ENCODE measurements at regions not wholly inside any gene's neighbourhood (a gene's known extent, or its start where the extent isn't known, plus 50 kb on each side); places are given as distances from the start of the nearest gene placed in this dataset.
A peak's percentile ranks its signal among the peaks of the same experiment; 100 is the strongest.

- H3K27ac ChIP-seq = no peak overlapping the region
- H3K27me3 ChIP-seq (replicated peaks) = no peaks in the 10 kb centered on the region
- H3K4me1 ChIP-seq (replicated peaks) = no peaks in the 10 kb centered on the region
- no peak for DNase-seq (ENCODE audit: low read depth in 1 of 2, low spot score in 2 of 2)
- no peaks in the 10 kb centered on the region for H3K36me3 ChIP-seq
- no peaks in the 10 kb centered on the region for H3K9me3 ChIP-seq (replicated peaks)
- no peak overlapping the region for H3K4me3 ChIP-seq
Observed at GRCh38 chr5:120738568-120738967, 274.5 kb downstream of the PRR16 start.

GRCh38 chr5:120740989-120741388 lies 276.9 kb downstream of the PRR16 start:
- no peaks in the 10 kb centered on the region for H3K4me1 ChIP-seq (replicated peaks)
- no peaks in the 10 kb centered on the region for H3K9me3 ChIP-seq (replicated peaks)
- no peak for DNase-seq (ENCODE audit: low read depth in 1 of 2, low spot score in 2 of 2)
- no peaks in the 10 kb centered on the region for H3K36me3 ChIP-seq
- H3K27ac ChIP-seq = no peak overlapping the region
- H3K27me3 ChIP-seq (replicated peaks) = no peaks in the 10 kb centered on the region
- H3K4me3 ChIP-seq = no peak overlapping the region

GRCh38 chr5:120748474-120748873 lies 284.4 kb downstream of the PRR16 start:
- Histone ChIP-seq H3K4me1 (replicated peaks) (no peaks in the 10 kb centered on the region), H3K4me3 (no peak overlapping the region), H3K27ac (no peak overlapping the region), H3K36me3 (no peaks in the 10 kb centered on the region), H3K9me3 (replicated peaks) (no peaks in the 10 kb centered on the region), H3K27me3 (replicated peaks) (no peaks in the 10 kb centered on the region)
- no peak for DNase-seq (ENCODE audit: low read depth in 1 of 2, low spot score in 2 of 2)

GRCh38 chr5:120749737-120750136 lies 285.6 kb downstream of the PRR16 start:
- no peak for DNase-seq (ENCODE audit: low read depth in 1 of 2, low spot score in 2 of 2)

GRCh38 chr5:120759587-120759986 lies 295.5 kb downstream of the PRR16 start:
- DNase-seq (ENCODE audit: low read depth in 1 of 2, low spot score in 2 of 2) = no peak
- no peak overlapping the region for H3K4me3 ChIP-seq
- H3K27me3 ChIP-seq (replicated peaks) = no peaks in the 10 kb centered on the region
- no peaks in the 10 kb centered on the region for H3K36me3 ChIP-seq
- H3K9me3 ChIP-seq (replicated peaks) = peaks cover 11% of the 10 kb centered on the region
- no peak overlapping the region for H3K27ac ChIP-seq
- H3K4me1 ChIP-seq (replicated peaks) = peaks cover 5% of the 10 kb centered on the region; the same call in 1 of the 2 replicates

More at GRCh38 chr5:120749737-120750136, 285.6 kb downstream of the PRR16 start:
- Histone ChIP-seq H3K27ac (no peak overlapping the region), H3K4me3 (no peak overlapping the region), H3K4me1 (replicated peaks) (no peaks in the 10 kb centered on the region), H3K36me3 (no peaks in the 10 kb centered on the region), H3K9me3 (replicated peaks) (no peaks in the 10 kb centered on the region), H3K27me3 (replicated peaks) (no peaks in the 10 kb centered on the region)

GRCh38 chr5:120761986-120762385 lies 297.9 kb downstream of the PRR16 start:
- no peaks in the 10 kb centered on the region for H3K4me1 ChIP-seq (replicated peaks)
- H3K36me3 ChIP-seq = no peaks in the 10 kb centered on the region
- no peak overlapping the region for H3K4me3 ChIP-seq
- no peaks in the 10 kb centered on the region for H3K27me3 ChIP-seq (replicated peaks)
- no peaks in the 10 kb centered on the region for H3K9me3 ChIP-seq (replicated peaks)
- DNase-seq (ENCODE audit: low read depth in 1 of 2, low spot score in 2 of 2) = no peak
- H3K27ac ChIP-seq = no peak overlapping the region

GRCh38 chr5:120765189-120765588 lies 301.1 kb downstream of the PRR16 start:
- no peak overlapping the region for H3K4me3 ChIP-seq
- no peaks in the 10 kb centered on the region for H3K9me3 ChIP-seq (replicated peaks)
- H3K36me3 ChIP-seq = no peaks in the 10 kb centered on the region
- H3K27ac ChIP-seq = no peak overlapping the region
- DNase-seq (ENCODE audit: low read depth in 1 of 2, low spot score in 2 of 2) = no peak
- no peaks in the 10 kb centered on the region for H3K4me1 ChIP-seq (replicated peaks)
- H3K27me3 ChIP-seq (replicated peaks) = no peaks in the 10 kb centered on the region

GRCh38 chr5:120767178-120767820 lies 303.2 kb downstream of the PRR16 start:
- Histone ChIP-seq H3K27me3 (replicated peaks) (no peaks in the 10 kb centered on the region), H3K4me1 (replicated peaks) (no peaks in the 10 kb centered on the region), H3K9me3 (replicated peaks) (no peaks in the 10 kb centered on the region), H3K36me3 (no peaks in the 10 kb centered on the region), H3K27ac (no peak overlapping the region), H3K4me3 (no peak overlapping the region)
- DNase-seq (ENCODE audit: low read depth in 1 of 2, low spot score in 2 of 2) = no peak

GRCh38 chr5:120769312-120769872 lies 305.3 kb downstream of the PRR16 start:
- no peak for DNase-seq (ENCODE audit: low read depth in 1 of 2, low spot score in 2 of 2)
- H3K4me1 ChIP-seq (replicated peaks) = no peaks in the 10 kb centered on the region
- no peaks in the 10 kb centered on the region for H3K27me3 ChIP-seq (replicated peaks)
- H3K9me3 ChIP-seq (replicated peaks) = no peaks in the 10 kb centered on the region
- no peak overlapping the region for H3K4me3 ChIP-seq
- no peaks in the 10 kb centered on the region for H3K36me3 ChIP-seq
- no peak overlapping the region for H3K27ac ChIP-seq

GRCh38 chr5:120771202-120771601 lies 307.1 kb downstream of the PRR16 start:
- Histone ChIP-seq H3K27ac (no peak overlapping the region), H3K4me3 (no peak overlapping the region), H3K36me3 (no peaks in the 10 kb centered on the region), H3K27me3 (replicated peaks) (no peaks in the 10 kb centered on the region), H3K9me3 (replicated peaks) (no peaks in the 10 kb centered on the region), H3K4me1 (replicated peaks) (no peaks in the 10 kb centered on the region)
- DNase-seq (ENCODE audit: low read depth in 1 of 2, low spot score in 2 of 2) = no peak

- peak overlapping the region; percentile 90 for H3K27ac ChIP-seq
- H3K27me3 ChIP-seq (replicated peaks) = no peaks in the 10 kb centered on the region
- peaks cover 24% of the 10 kb centered on the region for H3K4me1 ChIP-seq (replicated peaks)
- H3K9me3 ChIP-seq (replicated peaks) = no peaks in the 10 kb centered on the region
- H3K36me3 ChIP-seq = no peaks in the 10 kb centered on the region; the same call in 1 of the 2 replicates
- H3K4me3 ChIP-seq = no peak overlapping the region
- DNase-seq (ENCODE audit: low read depth in 1 of 2, low spot score in 2 of 2) = peak in 1 of 2 experiments; percentile 84
Observed at GRCh38 chr5:120778491-120779484, 314.7 kb downstream of the PRR16 start.

- no peaks in the 10 kb centered on the region for H3K9me3 ChIP-seq (replicated peaks)
- H3K4me1 ChIP-seq (replicated peaks) = peaks cover 24% of the 10 kb centered on the region
- peak in 1 of 2 experiments; percentile 39 for DNase-seq (ENCODE audit: low read depth in 1 of 2, low spot score in 2 of 2)
- peak overlapping the region; percentile 90 for H3K27ac ChIP-seq
- H3K27me3 ChIP-seq (replicated peaks) = no peaks in the 10 kb centered on the region
- no peaks in the 10 kb centered on the region; the same call in 1 of the 2 replicates for H3K36me3 ChIP-seq
- no peak overlapping the region for H3K4me3 ChIP-seq
Observed at GRCh38 chr5:120779674-120780073, 315.6 kb downstream of the PRR16 start.

GRCh38 chr5:120788481-120788880 lies 324.4 kb downstream of the PRR16 start:
- H3K27ac ChIP-seq = no peak overlapping the region
- H3K27me3 ChIP-seq (replicated peaks) = no peaks in the 10 kb centered on the region
- no peaks in the 10 kb centered on the region for H3K36me3 ChIP-seq
- H3K9me3 ChIP-seq (replicated peaks) = no peaks in the 10 kb centered on the region
- H3K4me3 ChIP-seq = no peak overlapping the region
- DNase-seq (ENCODE audit: low read depth in 1 of 2, low spot score in 2 of 2) = no peak
- H3K4me1 ChIP-seq (replicated peaks) = peaks cover 8% of the 10 kb centered on the region

GRCh38 chr5:120789918-120790317 lies 325.8 kb downstream of the PRR16 start:
- H3K4me1 ChIP-seq (replicated peaks) = peaks cover 8% of the 10 kb centered on the region
- no peak overlapping the region for H3K27ac ChIP-seq
- H3K9me3 ChIP-seq (replicated peaks) = no peaks in the 10 kb centered on the region
- H3K27me3 ChIP-seq (replicated peaks) = no peaks in the 10 kb centered on the region
- H3K36me3 ChIP-seq = no peaks in the 10 kb centered on the region
- DNase-seq (ENCODE audit: low read depth in 1 of 2, low spot score in 2 of 2) = peak in 1 of 2 experiments; percentile 33
- H3K4me3 ChIP-seq = no peak overlapping the region
